GM19240 (cell line): ENCODE measurements at regions not wholly inside any gene's neighbourhood (a gene's known extent, or its start where the extent isn't known, plus 50 kb on each side); places are given as distances from the start of the nearest gene placed in this dataset.
"Not testable (repeated sequence)": the region's sequence is repeated elsewhere in the genome, so short reads cannot be mapped to it uniquely, and the experiment has no call there.

Experiments used
- DNase-seq: peaks from one replicate; pipeline ENCODE4 v3.0.0; 2011; ENCODE audit warnings: low spot score; ENCODE audit not compliant: insufficient read length

- not testable (repeated sequence) for DNase-seq
Measured at GRCh38 chr6:142016666-142017065, 116.1 kb upstream of the GJE1 start.

- DNase-seq, result not testable (repeated sequence)
Measured at GRCh38 chr6:142015463-142015862, 117.3 kb upstream of the GJE1 start.

DNA sequence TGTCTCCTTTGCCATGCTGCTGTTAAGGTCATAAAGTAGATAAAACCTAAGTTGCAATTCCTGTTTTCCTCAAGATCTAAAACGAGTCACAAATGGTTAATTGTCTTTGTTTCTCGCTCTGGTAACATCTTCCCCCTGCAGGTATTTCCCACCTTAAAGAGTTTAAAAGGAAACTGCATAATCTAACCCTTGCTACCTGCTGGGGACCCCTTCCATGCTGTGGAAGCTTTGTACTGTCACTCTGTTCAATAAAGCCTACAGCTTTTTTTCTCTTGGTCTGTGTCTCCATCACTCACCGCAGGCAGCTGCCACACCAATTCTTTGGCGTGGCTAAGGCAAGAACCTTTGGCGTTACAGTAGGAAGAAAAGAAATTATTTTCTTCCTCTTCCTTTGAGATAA, 117.7 kb upstream of the GJE1 start:
- no peak for DNase-seq

DNA sequence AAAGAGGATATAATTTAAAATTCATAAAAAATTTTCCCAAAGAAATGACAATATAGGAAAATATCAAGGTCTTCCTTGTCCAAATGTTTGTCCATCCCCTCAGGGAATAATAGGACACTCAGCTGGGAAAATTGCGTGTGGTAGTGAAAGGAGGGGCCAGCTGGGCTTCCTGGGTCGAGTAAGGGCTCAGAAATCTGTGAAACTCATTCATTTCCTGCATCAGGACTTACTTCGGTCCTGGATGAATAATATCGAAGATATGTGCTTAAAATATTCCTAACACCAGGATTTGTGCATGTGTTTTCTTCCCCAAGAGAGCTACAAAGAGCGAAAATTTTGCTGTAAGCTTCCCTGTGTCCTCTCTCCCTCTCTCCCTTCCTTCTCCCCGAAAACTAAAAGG, 118.2 kb upstream of the GJE1 start:
- no peak for DNase-seq

- DNase-seq, result no peak
Measured at GRCh38 chr6:142013875-142014495, 118.7 kb upstream of the GJE1 start.

GRCh38 chr6:142013287-142013686, 119.4 kb upstream of the GJE1 start:
- DNase-seq, result no peak

- no peak for DNase-seq
Measured at GRCh38 chr6:142011775-142012174, 121.0 kb upstream of the GJE1 start.

GRCh38 chr6:142011156-142011555, 121.6 kb upstream of the GJE1 start:
- DNase-seq, result no peak

DNA sequence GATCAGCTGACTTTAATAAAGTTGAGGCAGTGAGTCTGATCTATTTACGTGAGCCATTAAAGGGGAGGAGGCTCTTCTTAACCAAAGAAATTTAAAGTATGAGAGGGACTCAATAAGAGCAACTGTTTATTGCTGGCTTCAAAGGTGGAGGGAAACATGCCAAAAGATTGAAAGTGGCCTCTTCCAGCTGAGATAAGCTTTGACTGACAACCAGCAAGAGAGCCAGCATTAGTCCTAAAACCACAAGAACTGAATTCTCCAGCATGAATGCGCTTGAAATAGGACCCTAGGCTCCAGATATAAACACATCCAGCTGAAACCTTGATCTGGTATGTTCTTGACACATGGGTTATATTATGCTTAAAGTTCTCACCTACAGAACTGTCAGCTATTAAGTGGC, 123.1 kb upstream of the GJE1 start:
- DNase-seq, result no peak

DNA sequence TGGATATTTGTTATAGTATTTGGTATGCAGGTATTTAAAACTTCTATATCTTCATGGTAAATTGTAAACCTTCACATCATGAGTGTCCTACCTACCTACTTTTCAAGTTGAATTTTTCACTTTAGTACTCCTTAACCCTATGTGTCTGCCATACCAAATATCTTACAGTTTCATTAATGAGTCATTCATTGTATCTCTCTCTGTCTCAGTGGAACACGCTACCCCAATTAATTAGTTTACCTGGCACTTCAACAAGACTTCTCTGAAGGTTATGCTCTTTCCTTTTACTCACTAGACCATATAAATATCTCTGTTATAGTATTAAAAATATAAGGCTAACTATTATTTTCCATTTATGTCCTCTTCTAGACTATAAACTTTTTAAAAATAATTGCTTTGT, 123.9 kb upstream of the GJE1 start:
- no peak for DNase-seq

DNA sequence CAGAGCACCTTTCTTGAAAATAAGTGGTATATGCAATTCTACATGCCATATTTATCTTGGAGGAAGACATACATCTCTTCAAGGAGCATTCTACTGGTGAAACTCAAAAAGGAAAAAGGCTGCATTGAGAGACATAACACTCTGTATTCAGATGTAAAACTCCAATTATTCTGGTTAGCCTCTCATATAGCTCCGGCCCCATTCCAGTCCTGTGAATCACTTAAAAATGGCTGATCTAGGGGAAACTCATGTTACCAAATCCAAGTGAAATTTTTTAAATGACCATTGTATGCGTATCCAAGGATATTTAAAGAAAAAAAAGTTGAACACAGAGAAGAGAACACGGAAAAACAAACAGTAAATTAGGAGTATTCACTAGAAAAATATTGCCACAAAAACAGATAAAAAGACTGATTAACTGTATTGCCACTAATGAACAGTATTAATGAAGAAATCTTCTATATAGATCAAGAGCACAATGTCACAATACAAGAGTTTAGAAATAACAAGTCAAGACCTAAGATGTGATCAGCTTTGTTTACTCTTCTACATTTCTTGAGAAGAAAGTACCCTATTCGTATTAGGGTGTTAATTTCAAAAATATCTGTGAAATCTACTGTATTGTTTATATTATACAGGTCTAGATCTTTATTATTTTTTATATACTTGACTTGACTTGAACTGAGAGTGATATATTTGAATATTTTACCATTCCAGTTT, 124.5 kb upstream of the GJE1 start:
- no peak for DNase-seq

DNA sequence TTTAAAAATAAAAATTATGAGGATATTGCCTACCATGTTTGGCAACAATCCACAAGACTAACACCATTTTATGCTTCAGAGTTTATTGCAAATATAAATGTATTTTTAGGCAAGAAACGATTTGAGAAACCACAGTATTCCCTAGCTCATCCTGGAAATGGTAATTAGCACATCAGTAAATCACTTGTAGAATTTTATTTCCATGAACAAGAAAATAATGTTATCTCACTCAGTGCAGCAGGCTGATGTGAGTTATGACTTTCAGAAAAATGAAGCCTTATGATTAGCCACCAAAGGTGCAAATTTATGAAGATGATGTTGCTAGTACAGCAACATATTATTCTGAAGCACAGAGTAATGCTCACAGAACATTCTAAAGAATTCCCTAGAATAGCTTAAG, 127.7 kb upstream of the GJE1 start:
- no peak for DNase-seq

- no peak for DNase-seq
Measured at GRCh38 chr6:142002825-142003405, 129.8 kb upstream of the GJE1 start.

GRCh38 chr6:141996823-141997222, 135.9 kb upstream of the GJE1 start:
- no peak for DNase-seq

DNA sequence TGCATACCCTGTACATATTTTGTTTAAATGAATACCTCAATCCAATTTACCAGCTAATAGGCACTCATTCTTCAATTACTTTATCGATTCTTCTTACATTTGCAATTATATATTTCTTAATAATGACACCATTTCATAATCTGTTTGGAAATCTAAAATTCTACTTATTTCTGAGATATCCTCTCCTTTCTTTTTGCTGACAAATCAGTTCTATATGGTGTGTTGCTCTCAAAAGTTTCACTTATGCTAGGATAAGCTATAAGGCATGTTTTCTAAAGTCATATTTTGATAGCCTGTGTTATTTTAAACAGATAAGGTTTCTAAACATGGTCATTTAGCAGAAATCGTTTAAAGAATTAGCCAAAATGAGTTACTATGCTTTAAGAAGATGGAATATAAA, 140.6 kb upstream of the GJE1 start:
- DNase-seq, result no peak

DNA sequence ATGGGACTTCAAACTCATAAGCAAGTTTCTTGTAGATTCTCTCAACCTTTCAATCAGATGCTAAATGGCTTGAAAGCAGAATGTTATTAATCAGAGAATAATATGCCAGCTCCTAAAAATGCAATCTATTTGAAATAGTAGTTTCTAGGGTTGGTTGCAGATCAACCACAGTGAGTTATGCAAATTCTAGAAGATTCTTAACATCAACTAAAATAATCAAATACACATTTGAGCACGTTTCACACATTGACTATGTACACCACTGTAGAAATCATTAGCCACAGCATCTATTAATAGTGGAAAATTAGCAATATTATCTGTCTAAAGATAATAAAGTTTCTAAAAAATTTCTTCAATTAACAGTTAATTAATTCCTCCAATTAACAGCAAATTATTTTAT, 141.9 kb upstream of the GJE1 start:
- DNase-seq, result no peak

GRCh38 chr6:141989706-141989959, 143.1 kb upstream of the GJE1 start:
- no peak for DNase-seq

GRCh38 chr6:141988954-141989705, 143.6 kb upstream of the GJE1 start:
- DNase-seq, result peak; percentile 1

DNA sequence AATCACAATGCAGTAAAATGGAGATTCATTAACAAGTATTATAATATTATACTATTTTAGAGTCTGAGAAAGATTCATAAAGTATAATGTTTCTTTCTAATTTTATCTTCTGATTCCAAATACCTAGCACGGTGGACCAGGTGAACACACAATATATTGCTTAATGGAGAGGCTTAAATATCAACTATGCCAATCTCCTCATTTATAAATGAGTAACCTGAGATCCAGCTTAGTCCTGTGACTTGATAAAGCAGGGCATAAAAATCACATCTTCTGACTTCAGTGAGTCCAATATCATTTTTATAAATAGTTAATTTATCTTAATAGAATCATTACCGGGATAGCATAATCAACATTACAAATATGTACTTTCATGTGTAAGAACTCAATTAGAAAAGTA, 144.4 kb upstream of the GJE1 start:
- DNase-seq, result no peak

DNA sequence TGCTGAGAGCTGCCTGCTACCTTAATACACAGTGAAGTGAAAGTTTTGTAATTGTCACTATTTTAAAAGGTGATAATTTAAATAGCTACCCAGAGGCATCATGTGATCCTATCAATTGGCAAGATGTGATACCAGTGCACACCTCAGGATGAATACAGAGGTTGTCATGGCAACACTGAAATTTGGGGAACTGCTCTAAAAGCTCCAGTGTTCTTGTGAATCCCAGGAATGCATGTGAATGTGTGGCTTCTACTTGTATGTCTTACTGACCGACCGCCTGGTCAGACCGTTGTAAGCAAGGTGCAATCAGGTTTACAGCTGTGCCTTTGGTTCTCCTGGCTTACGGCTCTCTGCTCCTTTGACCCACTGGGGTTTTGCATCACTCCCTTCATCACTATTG, 146.3 kb upstream of the GJE1 start:
- DNase-seq, result no peak

DNA sequence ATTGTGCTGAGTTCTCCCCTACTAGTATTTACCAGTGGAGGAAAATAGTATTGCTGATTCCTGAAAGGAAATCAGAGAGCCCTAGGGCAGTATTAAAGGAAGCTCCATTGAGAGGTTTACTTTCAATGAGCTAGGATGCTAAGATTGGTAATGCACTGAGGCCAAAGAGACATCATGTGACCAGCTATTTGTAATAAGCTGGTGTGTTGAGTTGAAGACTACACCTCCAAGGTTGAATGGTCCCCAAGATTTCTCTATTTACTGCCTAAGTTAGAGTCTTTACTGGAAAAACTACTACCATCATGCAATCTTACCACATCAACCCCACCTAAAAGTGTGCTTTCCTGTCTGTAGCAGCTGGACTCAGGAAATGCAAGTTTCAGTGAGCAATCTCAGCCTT, 151.5 kb upstream of the GJE1 start:
- DNase-seq, result no peak

DNA sequence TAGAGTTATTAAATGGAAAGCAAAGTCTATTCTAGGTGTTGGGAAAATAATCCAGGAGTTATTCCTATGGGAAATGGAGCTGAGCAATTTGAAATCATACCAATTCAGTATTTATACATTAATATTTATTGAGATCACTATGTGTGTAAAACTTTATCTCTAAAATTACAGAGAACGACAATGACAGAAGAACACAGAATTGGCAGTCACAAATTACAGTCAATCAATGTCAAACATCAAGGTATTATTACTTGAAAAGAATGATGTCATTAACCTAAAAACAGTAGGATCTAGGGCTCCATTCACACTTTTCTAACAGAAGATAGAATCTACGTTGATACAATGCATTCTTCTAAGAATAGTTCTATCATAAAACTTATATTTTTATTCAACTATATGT, 154.9 kb upstream of the GJE1 start:
- DNase-seq, result no peak

DNA sequence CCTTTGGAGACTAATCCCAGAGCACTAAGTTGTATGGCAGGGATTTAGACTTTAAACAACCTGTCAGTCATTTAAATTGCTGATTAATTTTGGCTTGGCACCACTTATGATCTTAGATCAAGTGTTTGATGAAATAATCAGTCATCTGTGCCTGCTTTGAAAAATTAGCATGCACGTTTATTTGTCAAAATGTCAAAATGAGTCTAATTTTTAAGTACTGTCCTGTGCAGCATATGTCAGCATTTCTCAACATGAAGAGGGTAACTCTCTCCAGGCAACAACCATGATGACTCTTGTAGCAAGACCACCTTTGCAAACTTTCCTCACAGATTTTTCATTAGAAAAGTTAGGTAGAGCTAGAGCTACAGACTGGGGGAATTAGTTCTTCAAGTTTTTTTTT, 155.7 kb upstream of the GJE1 start:
- no peak for DNase-seq
